PC-9 (cell line): ENCODE measurements at regions not wholly inside any gene's neighbourhood (a gene's known extent, or its start where the extent isn't known, plus 50 kb on each side); places are given as distances from the start of the nearest gene placed in this dataset.

Source experiments
- BruUV-seq: library from RNA; stranded (reverse); fragments of 400-500 nt; replicated peaks from 2 replicates; lab custom pipeline; 2021; lab: Mats Ljungman, UMichigan
- CTCF ChIA-PET: fragments of 300-600 bp; sonication (Branson Sonifier 250); formaldehyde crosslinking; loops from one replicate; lab custom pipeline; 2022; ENCODE audit warnings: antibody characterized with exemption; lab: Charles Lee
- POLR2A ChIA-PET: fragments of 300-600 bp; sonication (Branson Sonifier 250); formaldehyde crosslinking; loops from one replicate; lab custom pipeline; 2022; ENCODE audit warnings: antibody characterized with exemption; ENCODE audit not compliant: unreplicated experiment; lab: Charles Lee
- DNase-seq, 2 experiments: peaks; one replicate each; pipeline versions ENCODE4 v3.0.0 to v3.0.0-alpha.2; 2015 to 2022; ENCODE audit warnings: mixed read lengths in 1 of 2
- H2AFZ ChIP-seq: fragments of 200-600 bp; sonication (generic); 2 replicates; pipeline ENCODE4 v1.8.1; 2017; ENCODE audit warnings: antibody characterized with exemption
- H3F3A ChIP-seq: fragments of 200-600 bp; sonication (generic); 2 replicates; pipeline ENCODE4 v1.8.1; 2017; ENCODE audit warnings: antibody characterized with exemption, mild to moderate bottlenecking, low read depth; ENCODE audit not compliant: insufficient read depth
- H3K27ac ChIP-seq: fragments of 200-600 bp; sonication (generic); 2 replicates; pipeline ENCODE4 v1.6.1; 2016; ENCODE audit warnings: mixed run types
- H3K27me3 ChIP-seq: fragments of 200-600 bp; sonication (generic); 2 replicates; pipeline ENCODE4 v1.6.1; 2016; ENCODE audit warnings: low read depth, mixed run types; ENCODE audit not compliant: insufficient read depth
- H3K36me3 ChIP-seq: fragments of 200-600 bp; sonication (generic); 2 replicates; pipeline ENCODE4 v1.6.1; 2016; ENCODE audit warnings: low read depth, mixed run types
- H3K4me1 ChIP-seq: fragments of 200-600 bp; sonication (generic); replicated peaks from 2 replicates; pipeline ENCODE4 v1.6.1; 2016; ENCODE audit warnings: mixed run types; ENCODE audit not compliant: insufficient read depth
- H3K4me2 ChIP-seq: fragments of 200-600 bp; sonication (generic); 2 replicates; pipeline ENCODE4 v1.6.1; 2017; ENCODE audit warnings: mixed run types
- H3K4me3 ChIP-seq: fragments of 200-600 bp; sonication (generic); 2 replicates; pipeline ENCODE4 v1.6.1; 2016; ENCODE audit warnings: mixed run types
- H3K79me2 ChIP-seq: fragments of 200-600 bp; sonication (generic); 2 replicates; pipeline ENCODE4 v1.6.1; 2017; ENCODE audit warnings: low read depth, mixed run types
- H3K9me2 ChIP-seq: fragments of 200-600 bp; sonication (generic); 2 replicates; pipeline ENCODE4 v1.8.1; 2017; ENCODE audit warnings: mild to moderate bottlenecking; ENCODE audit not compliant: insufficient read depth
- H3K9me3 ChIP-seq: fragments of 200-600 bp; sonication (generic); 2 replicates; pipeline ENCODE4 v1.8.1; 2016; ENCODE audit warnings: low read depth; ENCODE audit not compliant: insufficient read depth
- H4K20me1 ChIP-seq: fragments of 200-600 bp; sonication (generic); 2 replicates; pipeline ENCODE4 v1.8.1; 2017; ENCODE audit not compliant: insufficient read depth
- CTCF ChIP-seq: fragments of 200-600 bp; sonication (generic); conservative IDR thresholded peaks from 2 replicates; pipeline ENCODE4 v1.6.1; 2017; ENCODE audit warnings: mixed run types, antibody characterized with exemption, mild to moderate bottlenecking, moderate library complexity
- EZH2 ChIP-seq: fragments of 200-600 bp; sonication (generic); IDR thresholded peaks from 2 replicates; pipeline ENCODE4 v1.8.0; 2017; ENCODE audit warnings: antibody characterized with exemption, low read depth
- intact Hi-C: fragments of 100-400 bp; cut with micrococcal nuclease; formaldehyde crosslinking; loops from one replicate; pipeline ENCODE4 v1.10.0; 2022; ENCODE audit not compliant: unreplicated experiment

GRCh38 chr4:3656416-3657356 lies 109.5 kb upstream of the ADRA2C start:
- POLR2A ChIA-PET, result no interaction called here
- TF ChIP-seq CTCF, result no peak
- TF ChIP-seq EZH2, result no peak
- intact Hi-C loops, result no loop called here
- BruUV-seq, result no TSS peak
- Histone ChIP-seq H2AFZ (no peak overlapping the region), H3K27ac (no peak overlapping the region), H3K4me3 (no peak overlapping the region), H3K4me1 (no peaks in the 10 kb centered on the region), H3F3A (no peaks in the 10 kb centered on the region), H3K79me2 (no peaks in the 10 kb centered on the region), H3K9me3 (no peaks in the 10 kb centered on the region), H4K20me1 (no peaks in the 10 kb centered on the region), H3K27me3 (peaks cover 99% of the 10 kb centered on the region), H3K36me3 (no peaks in the 10 kb centered on the region), H3K9me2 (no peaks in the 10 kb centered on the region), H3K4me2 (no peak overlapping the region)
- CTCF ChIA-PET, result no interaction called here
- no peak for DNase-seq

DNA sequence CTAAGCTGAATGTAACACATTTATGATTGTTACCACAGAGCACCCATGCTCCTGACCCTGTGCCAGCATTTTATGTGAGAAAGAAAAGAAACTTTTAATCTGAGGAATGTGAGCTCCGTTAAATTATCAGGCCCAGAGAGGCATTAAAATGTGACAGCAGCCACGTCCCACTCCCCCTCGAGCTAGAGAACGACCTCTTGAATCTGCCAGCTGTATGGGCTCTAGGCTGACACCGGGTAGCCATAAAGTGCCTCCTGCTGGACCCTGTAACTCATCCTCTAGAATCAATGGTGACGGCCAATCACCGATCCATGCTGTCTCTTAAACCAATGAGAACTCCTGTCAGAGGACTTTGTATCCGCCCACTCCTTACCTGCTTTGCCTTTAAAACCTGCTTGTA lies 110.2 kb upstream of the ADRA2C start:
- ChIA-PET POLR2A (no interaction called here), CTCF (no interaction called here)
- Histone ChIP-seq H3K9me2 (no peaks in the 10 kb centered on the region), H3F3A (no peaks in the 10 kb centered on the region), H4K20me1 (no peaks in the 10 kb centered on the region), H3K4me1 (no peaks in the 10 kb centered on the region), H3K79me2 (no peaks in the 10 kb centered on the region), H2AFZ (no peak overlapping the region), H3K36me3 (no peaks in the 10 kb centered on the region), H3K4me2 (no peak overlapping the region), H3K27me3 (peaks cover 99% of the 10 kb centered on the region), H3K27ac (no peak overlapping the region), H3K4me3 (no peak overlapping the region), H3K9me3 (no peaks in the 10 kb centered on the region)
- BruUV-seq, result no TSS peak
- DNase-seq, result no peak
- intact Hi-C loops, result no loop called here
- TF ChIP-seq CTCF (no peak), EZH2 (no peak)

DNA sequence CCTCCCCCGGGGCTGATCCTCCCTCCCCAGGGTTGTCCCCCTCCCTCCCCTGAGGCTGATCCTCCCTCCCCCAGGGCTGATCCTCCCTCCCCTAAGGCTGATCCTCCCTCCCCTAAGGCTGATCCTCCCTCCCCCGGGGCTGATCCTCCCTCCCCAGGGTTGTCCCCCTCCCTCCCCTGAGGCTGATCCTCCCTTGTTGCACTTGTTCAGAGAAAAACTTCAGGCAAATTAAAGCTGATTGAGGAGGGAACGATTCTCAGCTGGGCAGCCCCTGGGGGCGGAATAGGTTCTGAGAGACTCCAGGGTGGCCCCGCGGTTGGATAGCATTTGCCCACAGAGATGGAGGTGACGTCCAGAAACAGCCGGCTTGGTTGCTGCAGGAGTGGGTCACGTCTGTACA lies 110.7 kb upstream of the ADRA2C start:
- Histone ChIP-seq H3K79me2 (no peaks in the 10 kb centered on the region), H3K27ac (no peak overlapping the region), H3K27me3 (peaks cover 99% of the 10 kb centered on the region), H3K4me2 (no peak overlapping the region), H4K20me1 (no peaks in the 10 kb centered on the region), H3F3A (no peaks in the 10 kb centered on the region), H3K9me3 (no peaks in the 10 kb centered on the region), H3K4me3 (no peak overlapping the region), H3K4me1 (no peaks in the 10 kb centered on the region), H3K9me2 (no peaks in the 10 kb centered on the region), H2AFZ (no peak overlapping the region), H3K36me3 (no peaks in the 10 kb centered on the region)
- CTCF ChIA-PET, result no interaction called here
- intact Hi-C loops, result no loop called here
- DNase-seq, result no peak
- no TSS peak for BruUV-seq
- no peak for TF ChIP-seq CTCF
- TF ChIP-seq EZH2, result no peak
- POLR2A ChIA-PET, result no interaction called here
